ENCODE measurements at regions not wholly inside any gene's neighbourhood (a gene's known extent, or its start where the extent isn't known, plus 50 kb on each side); places are given as distances from the start of the nearest gene placed in this dataset.

GRCh38 chr4:128544272-128544671 lies 256.7 kb upstream of the PGRMC2 start:
- no peak overlapping the region for H3K27ac ChIP-seq
- intact Hi-C loops (cut with DNase I; ENCODE audit: low total_unique reads) = no loop called here

GRCh38 chr4:128543696-128544095 lies 256.1 kb upstream of the PGRMC2 start:
- H3K27ac ChIP-seq = no peak overlapping the region

More at GRCh38 chr4:128544272-128544671, 256.7 kb upstream of the PGRMC2 start:
- Histone ChIP-seq H3K36me3 (no peaks in the 10 kb centered on the region), H3K4me1 (no peaks in the 10 kb centered on the region), H3K9me3 (no peaks in the 10 kb centered on the region), H3K27me3 (no peaks in the 10 kb centered on the region), H3K4me3 (no peak overlapping the region)
- WGBS, 5 donors = 71 to 88% (median 74%) methylated on average over 5 of the region's 5 CpGs
- TF ChIP-seq POLR2A (IDR thresholded peaks at IDR 0.05) = no peak
- no peak for TF ChIP-seq CTCF (IDR thresholded peaks at IDR 0.05)
- TF ChIP-seq POLR2AphosphoS5 (IDR thresholded peaks at IDR 0.05) = no peak
- TF ChIP-seq EP300 (IDR thresholded peaks at IDR 0.05) = no peak
- DNase-seq = peak in 1 of 2 donors; percentile 24

GRCh38 chr4:128542047-128542446 lies 254.4 kb upstream of the PGRMC2 start:
- H3K9me3 ChIP-seq = no peaks in the 10 kb centered on the region
- no peak overlapping the region for H3K4me3 ChIP-seq
- no peaks in the 10 kb centered on the region for H3K27me3 ChIP-seq
- DNase-seq = no peak
- H3K36me3 ChIP-seq = no peaks in the 10 kb centered on the region
- H3K27ac ChIP-seq = no peak overlapping the region
- 72 to 90% (median 88%) methylated on average over 3 of the region's 3 CpGs for WGBS, 5 donors
- no peaks in the 10 kb centered on the region for H3K4me1 ChIP-seq
- TF ChIP-seq EP300 (IDR thresholded peaks at IDR 0.05) (no peak), POLR2AphosphoS5 (IDR thresholded peaks at IDR 0.05) (no peak), POLR2A (IDR thresholded peaks at IDR 0.05) (no peak), CTCF (IDR thresholded peaks at IDR 0.05) (no peak)
- intact Hi-C loops (cut with DNase I; ENCODE audit: low total_unique reads) = no loop called here

More at GRCh38 chr4:128543696-128544095, 256.1 kb upstream of the PGRMC2 start:
- WGBS, 5 donors = 81 to 95% (median 91%) methylated on average over 6 of the region's 6 CpGs
- DNase-seq = no peak
- Histone ChIP-seq H3K4me3 (no peak overlapping the region), H3K27me3 (no peaks in the 10 kb centered on the region), H3K9me3 (no peaks in the 10 kb centered on the region), H3K4me1 (no peaks in the 10 kb centered on the region), H3K36me3 (no peaks in the 10 kb centered on the region)
- TF ChIP-seq POLR2A (IDR thresholded peaks at IDR 0.05) = no peak
- TF ChIP-seq CTCF (IDR thresholded peaks at IDR 0.05) = no peak
- no peak for TF ChIP-seq EP300 (IDR thresholded peaks at IDR 0.05)
- no peak for TF ChIP-seq POLR2AphosphoS5 (IDR thresholded peaks at IDR 0.05)
- intact Hi-C loops (cut with DNase I; ENCODE audit: low total_unique reads) = no loop called here

- 69 to 75% (median 72%) methylated on average over 3 of the region's 3 CpGs for WGBS, 5 donors
- Histone ChIP-seq H3K27me3 (no peaks in the 10 kb centered on the region), H3K36me3 (no peaks in the 10 kb centered on the region), H3K27ac (no peak overlapping the region), H3K4me3 (no peak overlapping the region), H3K9me3 (no peaks in the 10 kb centered on the region), H3K4me1 (no peaks in the 10 kb centered on the region)
- TF ChIP-seq POLR2AphosphoS5 (IDR thresholded peaks at IDR 0.05) (no peak), POLR2A (IDR thresholded peaks at IDR 0.05) (no peak), EP300 (IDR thresholded peaks at IDR 0.05) (no peak), CTCF (IDR thresholded peaks at IDR 0.05) (no peak)
- no peak for DNase-seq
- intact Hi-C loops (cut with DNase I; ENCODE audit: low total_unique reads) = no loop called here
These were observed 252.5 kb upstream of the PGRMC2 start for GRCh38 chr4:128540122-128540521.
